WTC11 (cell line): ENCODE measurements at regions not wholly inside any gene's neighbourhood (a gene's known extent, or its start where the extent isn't known, plus 50 kb on each side); places are given as distances from the start of the nearest gene placed in this dataset.

Experiments
- ATAC-seq: fragments of 200-7000 bp; cut with Tn5 transposase; 2 replicates; pipeline ENCODE4 v1.10.0; 2021; ENCODE audit warnings: mild to moderate bottlenecking, moderate library complexity
- CTCF ChIA-PET: fragments of 300-600 bp; sonication (Branson Sonifier 250); formaldehyde crosslinking; loops from one replicate; lab custom pipeline; 2021; ENCODE audit warnings: antibody characterized with exemption; lab: Charles Lee
- POLR2A ChIA-PET: fragments of 350-600 bp; sonication (Branson Sonifier 250); formaldehyde crosslinking; loops from one replicate; lab custom pipeline; 2021; ENCODE audit warnings: antibody characterized with exemption; lab: Charles Lee
- DNase-seq: peaks from one replicate; pipeline ENCODE4 v3.0.0; 2021; ENCODE audit warnings: low spot score
- H3K27ac Mint-ChIP-seq: 2 replicates; pipeline ENCODE4 v1.8.0; 2021; ENCODE audit warnings: mixed read lengths
- H3K27me3 Mint-ChIP-seq: 2 replicates; pipeline ENCODE4 v1.8.0; 2021; ENCODE audit warnings: low read depth, mild to moderate bottlenecking, moderate library complexity, mixed read lengths
- H3K36me3 Mint-ChIP-seq: 2 replicates; pipeline ENCODE4 v1.8.0; 2021; ENCODE audit warnings: mixed read lengths
- H3K4me1 Mint-ChIP-seq: 2 replicates; pipeline ENCODE4 v1.8.0; 2022; ENCODE audit warnings: mixed read lengths
- H3K4me3 Mint-ChIP-seq: 2 replicates; pipeline ENCODE4 v1.8.0; 2021; ENCODE audit warnings: mild to moderate bottlenecking, moderate library complexity, mixed read lengths
- H3K9me3 Mint-ChIP-seq: 2 replicates; pipeline ENCODE4 v1.8.0; 2021; ENCODE audit warnings: mixed read lengths
- ATF1 ChIP-seq: sonication (generic); formaldehyde crosslinking; IDR thresholded peaks from 2 replicates; pipeline ENCODE4 v1.8.1; 2023; ENCODE audit warnings: mild to moderate bottlenecking, moderate library complexity, missing genetic modification reagents
- CBFB ChIP-seq: sonication (generic); formaldehyde crosslinking; IDR thresholded peaks from 2 replicates; pipeline ENCODE4 v1.8.1; 2022; ENCODE audit warnings: mild to moderate bottlenecking, low read depth, missing genetic modification reagents
- ESRRA ChIP-seq: sonication (generic); formaldehyde crosslinking; IDR thresholded peaks from 2 replicates; pipeline ENCODE4 v1.8.1; 2022; ENCODE audit warnings: mild to moderate bottlenecking, missing genetic modification reagents, borderline replicate concordance
- ETV6 ChIP-seq: sonication (generic); formaldehyde crosslinking; IDR thresholded peaks from 2 replicates; pipeline ENCODE4 v1.8.1; 2022; ENCODE audit warnings: mild to moderate bottlenecking, missing genetic modification reagents
- GABPB1 ChIP-seq: sonication (generic); formaldehyde crosslinking; IDR thresholded peaks from 2 replicates; pipeline ENCODE4 v1.8.1; 2023; ENCODE audit warnings: mild to moderate bottlenecking, missing genetic modification reagents
- JUN ChIP-seq: sonication (generic); formaldehyde crosslinking; IDR thresholded peaks from 2 replicates; pipeline ENCODE4 v1.8.0; 2023; ENCODE audit warnings: mild to moderate bottlenecking, missing genetic modification reagents
- NFATC4 ChIP-seq: fragments of 250-450 bp; sonication (Bioruptor Pico); IDR thresholded peaks from 2 replicates; pipeline ENCODE4 v1.9.0; 2021; ENCODE audit warnings: mild to moderate bottlenecking
- NR1H2 ChIP-seq: sonication (generic); formaldehyde crosslinking; IDR thresholded peaks from 2 replicates; pipeline ENCODE4 v1.9.0; 2021; ENCODE audit warnings: mild to moderate bottlenecking, moderate library complexity, missing genetic modification reagents
- NR3C1 ChIP-seq: sonication (generic); formaldehyde crosslinking; conservative IDR thresholded peaks from 2 replicates; pipeline ENCODE4 v1.8.1; 2023; ENCODE audit warnings: low read depth, mild to moderate bottlenecking, missing genetic modification reagents
- RELA ChIP-seq: sonication (generic); formaldehyde crosslinking; IDR thresholded peaks from 2 replicates; pipeline ENCODE4 v1.8.1; 2022; ENCODE audit warnings: missing genetic modification reagents, mild to moderate bottlenecking, borderline replicate concordance
- RORB ChIP-seq: fragments of 250-450 bp; sonication (Bioruptor Pico); IDR thresholded peaks from 2 replicates; pipeline ENCODE4 v1.9.0; 2021; ENCODE audit warnings: mild to moderate bottlenecking
- SMAD3 ChIP-seq: sonication (generic); formaldehyde crosslinking; IDR thresholded peaks from 2 replicates; pipeline ENCODE4 v1.8.0; 2022; ENCODE audit warnings: missing genetic modification reagents, mild to moderate bottlenecking, borderline replicate concordance
- ZBTB21 ChIP-seq: sonication (generic); formaldehyde crosslinking; IDR thresholded peaks from 2 replicates; pipeline ENCODE4 v1.8.1; 2023; ENCODE audit warnings: mild to moderate bottlenecking, missing genetic modification reagents, borderline replicate concordance
- ZNF263 ChIP-seq: sonication (generic); formaldehyde crosslinking; IDR thresholded peaks from 2 replicates; pipeline ENCODE4 v1.8.1; 2022; ENCODE audit warnings: low read depth, mild to moderate bottlenecking, moderate library complexity, missing genetic modification reagents
- ZNF423 ChIP-seq: fragments of 250-450 bp; sonication (Bioruptor Pico); IDR thresholded peaks from 2 replicates; pipeline ENCODE4 v2.1.2; 2022; ENCODE audit warnings: mild to moderate bottlenecking, moderate library complexity
- TF ChIP-seq, protein P1 (sequence below): sonication (generic); formaldehyde crosslinking; IDR thresholded peaks from 2 replicates; pipeline ENCODE4 v1.8.0; 2022; ENCODE audit warnings: mild to moderate bottlenecking, missing genetic modification reagents
- TF ChIP-seq, protein P2 (sequence below): sonication (generic); formaldehyde crosslinking; conservative IDR thresholded peaks from 2 replicates; pipeline ENCODE4 v1.8.1; 2022; ENCODE audit warnings: mild to moderate bottlenecking, missing genetic modification reagents
- TF ChIP-seq, protein P3 (sequence below): fragments of 200-600 bp; IDR thresholded peaks from 2 replicates; pipeline ENCODE4 v1.8.0; 2022; ENCODE audit warnings: antibody characterized with exemption
- TF ChIP-seq, protein P4 (sequence below): sonication (generic); formaldehyde crosslinking; IDR thresholded peaks from 2 replicates; pipeline ENCODE4 v1.8.1; 2022; ENCODE audit warnings: mild to moderate bottlenecking, missing genetic modification reagents, moderate library complexity, borderline replicate concordance
- TF ChIP-seq, protein P5 (sequence below): sonication (generic); formaldehyde crosslinking; IDR thresholded peaks from 2 replicates; pipeline ENCODE4 v1.8.0; 2022; ENCODE audit warnings: mild to moderate bottlenecking, missing genetic modification reagents
- TF ChIP-seq, protein P6 (sequence below): sonication (generic); formaldehyde crosslinking; IDR thresholded peaks from 2 replicates; pipeline ENCODE4 v1.8.1; 2023; ENCODE audit warnings: mild to moderate bottlenecking, missing genetic modification reagents, moderate library complexity
- TF ChIP-seq, protein P7 (sequence below): sonication (generic); formaldehyde crosslinking; IDR thresholded peaks from 2 replicates; pipeline ENCODE4 v1.8.1; 2023; ENCODE audit warnings: mild to moderate bottlenecking, missing genetic modification reagents
- TF ChIP-seq, protein P8 (sequence below): sonication (generic); formaldehyde crosslinking; IDR thresholded peaks from 2 replicates; pipeline ENCODE4 v1.8.1; 2023; ENCODE audit warnings: mild to moderate bottlenecking, moderate library complexity, missing genetic modification reagents

DNA sequence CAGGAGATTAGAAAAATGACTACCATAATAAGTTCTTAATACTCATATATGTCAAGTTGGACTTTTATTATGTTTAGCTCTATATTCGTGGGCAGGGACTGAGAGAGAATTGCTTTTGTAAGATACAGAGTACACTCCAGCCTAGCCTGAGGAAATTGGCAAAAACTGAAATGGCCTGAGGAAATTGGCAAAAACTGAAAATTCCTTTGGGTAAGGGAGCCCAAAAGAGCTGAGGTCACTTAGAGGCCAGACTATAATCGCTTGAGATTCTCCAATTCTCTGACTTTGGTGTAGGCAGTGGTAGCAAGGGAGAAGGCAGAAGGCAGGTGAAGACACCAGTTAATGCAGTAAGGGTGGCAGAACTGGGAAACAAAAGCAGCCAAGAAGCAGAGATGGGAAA lies 124.5 kb upstream of the HCCS start:
- POLR2A ChIA-PET, result no interaction called here
- TF ChIP-seq ZNF263 (CRISPR knock-in tag) (no peak), RORB (CRISPR knock-in tag) (no peak), JUN (CRISPR knock-in tag) (no peak), ATF1 (CRISPR knock-in tag) (no peak), NR3C1 (CRISPR knock-in tag) (no peak), CBFB (CRISPR knock-in tag) (no peak), NR1H2 (no peak), ZBTB21 (CRISPR knock-in tag) (no peak), ETV6 (CRISPR knock-in tag) (no peak), SMAD3 (CRISPR knock-in tag) (no peak), ESRRA (CRISPR knock-in tag) (no peak)
- TF ChIP-seq, protein P1, sequence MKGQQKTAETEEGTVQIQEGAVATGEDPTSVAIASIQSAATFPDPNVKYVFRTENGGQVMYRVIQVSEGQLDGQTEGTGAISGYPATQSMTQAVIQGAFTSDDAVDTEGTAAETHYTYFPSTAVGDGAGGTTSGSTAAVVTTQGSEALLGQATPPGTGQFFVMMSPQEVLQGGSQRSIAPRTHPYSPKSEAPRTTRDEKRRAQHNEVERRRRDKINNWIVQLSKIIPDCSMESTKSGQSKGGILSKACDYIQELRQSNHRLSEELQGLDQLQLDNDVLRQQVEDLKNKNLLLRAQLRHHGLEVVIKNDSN (CRISPR knock-in tag), result no peak
- TF ChIP-seq, protein P2, sequence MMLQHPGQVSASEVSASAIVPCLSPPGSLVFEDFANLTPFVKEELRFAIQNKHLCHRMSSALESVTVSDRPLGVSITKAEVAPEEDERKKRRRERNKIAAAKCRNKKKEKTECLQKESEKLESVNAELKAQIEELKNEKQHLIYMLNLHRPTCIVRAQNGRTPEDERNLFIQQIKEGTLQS (CRISPR knock-in tag), result no peak
- TF ChIP-seq, protein P3, sequence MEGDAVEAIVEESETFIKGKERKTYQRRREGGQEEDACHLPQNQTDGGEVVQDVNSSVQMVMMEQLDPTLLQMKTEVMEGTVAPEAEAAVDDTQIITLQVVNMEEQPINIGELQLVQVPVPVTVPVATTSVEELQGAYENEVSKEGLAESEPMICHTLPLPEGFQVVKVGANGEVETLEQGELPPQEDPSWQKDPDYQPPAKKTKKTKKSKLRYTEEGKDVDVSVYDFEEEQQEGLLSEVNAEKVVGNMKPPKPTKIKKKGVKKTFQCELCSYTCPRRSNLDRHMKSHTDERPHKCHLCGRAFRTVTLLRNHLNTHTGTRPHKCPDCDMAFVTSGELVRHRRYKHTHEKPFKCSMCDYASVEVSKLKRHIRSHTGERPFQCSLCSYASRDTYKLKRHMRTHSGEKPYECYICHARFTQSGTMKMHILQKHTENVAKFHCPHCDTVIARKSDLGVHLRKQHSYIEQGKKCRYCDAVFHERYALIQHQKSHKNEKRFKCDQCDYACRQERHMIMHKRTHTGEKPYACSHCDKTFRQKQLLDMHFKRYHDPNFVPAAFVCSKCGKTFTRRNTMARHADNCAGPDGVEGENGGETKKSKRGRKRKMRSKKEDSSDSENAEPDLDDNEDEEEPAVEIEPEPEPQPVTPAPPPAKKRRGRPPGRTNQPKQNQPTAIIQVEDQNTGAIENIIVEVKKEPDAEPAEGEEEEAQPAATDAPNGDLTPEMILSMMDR, result no peak
- TF ChIP-seq, protein P4, sequence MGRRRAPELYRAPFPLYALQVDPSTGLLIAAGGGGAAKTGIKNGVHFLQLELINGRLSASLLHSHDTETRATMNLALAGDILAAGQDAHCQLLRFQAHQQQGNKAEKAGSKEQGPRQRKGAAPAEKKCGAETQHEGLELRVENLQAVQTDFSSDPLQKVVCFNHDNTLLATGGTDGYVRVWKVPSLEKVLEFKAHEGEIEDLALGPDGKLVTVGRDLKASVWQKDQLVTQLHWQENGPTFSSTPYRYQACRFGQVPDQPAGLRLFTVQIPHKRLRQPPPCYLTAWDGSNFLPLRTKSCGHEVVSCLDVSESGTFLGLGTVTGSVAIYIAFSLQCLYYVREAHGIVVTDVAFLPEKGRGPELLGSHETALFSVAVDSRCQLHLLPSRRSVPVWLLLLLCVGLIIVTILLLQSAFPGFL, result no peak
- TF ChIP-seq, protein P5, sequence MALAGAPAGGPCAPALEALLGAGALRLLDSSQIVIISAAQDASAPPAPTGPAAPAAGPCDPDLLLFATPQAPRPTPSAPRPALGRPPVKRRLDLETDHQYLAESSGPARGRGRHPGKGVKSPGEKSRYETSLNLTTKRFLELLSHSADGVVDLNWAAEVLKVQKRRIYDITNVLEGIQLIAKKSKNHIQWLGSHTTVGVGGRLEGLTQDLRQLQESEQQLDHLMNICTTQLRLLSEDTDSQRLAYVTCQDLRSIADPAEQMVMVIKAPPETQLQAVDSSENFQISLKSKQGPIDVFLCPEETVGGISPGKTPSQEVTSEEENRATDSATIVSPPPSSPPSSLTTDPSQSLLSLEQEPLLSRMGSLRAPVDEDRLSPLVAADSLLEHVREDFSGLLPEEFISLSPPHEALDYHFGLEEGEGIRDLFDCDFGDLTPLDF (CRISPR knock-in tag), result no peak
- TF ChIP-seq, protein P6, sequence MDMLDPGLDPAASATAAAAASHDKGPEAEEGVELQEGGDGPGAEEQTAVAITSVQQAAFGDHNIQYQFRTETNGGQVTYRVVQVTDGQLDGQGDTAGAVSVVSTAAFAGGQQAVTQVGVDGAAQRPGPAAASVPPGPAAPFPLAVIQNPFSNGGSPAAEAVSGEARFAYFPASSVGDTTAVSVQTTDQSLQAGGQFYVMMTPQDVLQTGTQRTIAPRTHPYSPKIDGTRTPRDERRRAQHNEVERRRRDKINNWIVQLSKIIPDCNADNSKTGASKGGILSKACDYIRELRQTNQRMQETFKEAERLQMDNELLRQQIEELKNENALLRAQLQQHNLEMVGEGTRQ (CRISPR knock-in tag), result no peak
- Mint-ChIP-seq H3K4me3 (no peak overlapping the region), H3K9me3 (no peaks in the 10 kb centered on the region), H3K4me1 (peaks cover 8% of the 10 kb centered on the region), H3K27me3 (no peaks in the 10 kb centered on the region), H3K36me3 (no peaks in the 10 kb centered on the region), H3K27ac (no peak overlapping the region)
- no peak for ATAC-seq
- no peak for DNase-seq
- CTCF ChIA-PET, result no interaction called here

DNA sequence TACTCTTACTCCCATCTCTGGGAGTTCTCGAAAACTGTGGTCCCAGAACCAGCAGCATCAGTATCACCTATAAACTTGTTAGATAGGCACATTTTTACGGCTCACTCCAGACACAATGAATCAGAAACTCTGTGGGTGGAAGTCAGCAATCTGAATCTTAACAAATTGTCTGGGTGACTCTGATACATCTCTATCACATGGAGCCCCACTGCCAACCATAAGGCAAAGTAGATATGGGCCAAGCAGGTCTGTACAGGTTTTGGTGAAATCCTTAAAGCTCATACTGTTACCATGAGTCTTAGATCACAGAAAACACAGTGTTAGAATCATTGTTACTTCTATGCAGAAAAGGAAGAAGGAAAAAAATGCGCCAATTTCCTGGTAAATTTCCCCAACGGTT lies 122.5 kb upstream of the HCCS start:
- CTCF ChIA-PET, result no interaction called here
- TF ChIP-seq RELA (CRISPR knock-in tag) (no peak), NFATC4 (CRISPR knock-in tag) (no peak), GABPB1 (no peak), ZNF263 (CRISPR knock-in tag) (no peak), RORB (CRISPR knock-in tag) (no peak), ZNF423 (CRISPR knock-in tag) (no peak)
- TF ChIP-seq, protein P7, sequence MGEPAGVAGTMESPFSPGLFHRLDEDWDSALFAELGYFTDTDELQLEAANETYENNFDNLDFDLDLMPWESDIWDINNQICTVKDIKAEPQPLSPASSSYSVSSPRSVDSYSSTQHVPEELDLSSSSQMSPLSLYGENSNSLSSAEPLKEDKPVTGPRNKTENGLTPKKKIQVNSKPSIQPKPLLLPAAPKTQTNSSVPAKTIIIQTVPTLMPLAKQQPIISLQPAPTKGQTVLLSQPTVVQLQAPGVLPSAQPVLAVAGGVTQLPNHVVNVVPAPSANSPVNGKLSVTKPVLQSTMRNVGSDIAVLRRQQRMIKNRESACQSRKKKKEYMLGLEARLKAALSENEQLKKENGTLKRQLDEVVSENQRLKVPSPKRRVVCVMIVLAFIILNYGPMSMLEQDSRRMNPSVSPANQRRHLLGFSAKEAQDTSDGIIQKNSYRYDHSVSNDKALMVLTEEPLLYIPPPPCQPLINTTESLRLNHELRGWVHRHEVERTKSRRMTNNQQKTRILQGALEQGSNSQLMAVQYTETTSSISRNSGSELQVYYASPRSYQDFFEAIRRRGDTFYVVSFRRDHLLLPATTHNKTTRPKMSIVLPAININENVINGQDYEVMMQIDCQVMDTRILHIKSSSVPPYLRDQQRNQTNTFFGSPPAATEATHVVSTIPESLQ (CRISPR knock-in tag), result no peak
- TF ChIP-seq, protein P8, sequence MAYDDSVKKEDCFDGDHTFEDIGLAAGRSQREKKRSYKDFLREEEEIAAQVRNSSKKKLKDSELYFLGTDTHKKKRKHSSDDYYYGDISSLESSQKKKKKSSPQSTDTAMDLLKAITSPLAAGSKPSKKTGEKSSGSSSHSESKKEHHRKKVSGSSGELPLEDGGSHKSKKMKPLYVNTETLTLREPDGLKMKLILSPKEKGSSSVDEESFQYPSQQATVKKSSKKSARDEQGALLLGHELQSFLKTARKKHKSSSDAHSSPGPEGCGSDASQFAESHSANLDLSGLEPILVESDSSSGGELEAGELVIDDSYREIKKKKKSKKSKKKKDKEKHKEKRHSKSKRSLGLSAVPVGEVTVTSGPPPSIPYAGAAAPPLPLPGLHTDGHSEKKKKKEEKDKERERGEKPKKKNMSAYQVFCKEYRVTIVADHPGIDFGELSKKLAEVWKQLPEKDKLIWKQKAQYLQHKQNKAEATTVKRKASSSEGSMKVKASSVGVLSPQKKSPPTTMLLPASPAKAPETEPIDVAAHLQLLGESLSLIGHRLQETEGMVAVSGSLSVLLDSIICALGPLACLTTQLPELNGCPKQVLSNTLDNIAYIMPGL (CRISPR knock-in tag), result no peak
- TF ChIP-seq, all 79 proteins: peak for 0
- no peak overlapping the region for H3K4me3 Mint-ChIP-seq
- no peak overlapping the region for H3K27ac Mint-ChIP-seq
- no peaks in the 10 kb centered on the region for H3K9me3 Mint-ChIP-seq
- H3K4me1 Mint-ChIP-seq, result peaks cover 8% of the 10 kb centered on the region
- H3K36me3 Mint-ChIP-seq, result no peaks in the 10 kb centered on the region
- no peak for DNase-seq
- no peak for ATAC-seq
- POLR2A ChIA-PET, result no interaction called here
- H3K27me3 Mint-ChIP-seq, result no peaks in the 10 kb centered on the region
